ENCODE measurements at regions not wholly inside any gene's neighbourhood (a gene's known extent, or its start where the extent isn't known, plus 50 kb on each side); places are given as distances from the start of the nearest gene placed in this dataset.

GRCh38 chr14:65866886-65867285 is 454.4 kb downstream of the FUT8 start:
- H4K20me1 ChIP-seq (replicated peaks; ENCODE audit: insufficient read depth): no peaks in the 10 kb centered on the region
- H3K4me1 ChIP-seq (ENCODE audit: insufficient read depth): no peaks in the 10 kb centered on the region
- TF ChIP-seq EZH2phosphoT487 (IDR thresholded peaks at IDR 0.05; ENCODE audit: unreplicated experiment): no peak
- TF ChIP-seq ZNF462 (CRISPR knock-in tag; IDR thresholded peaks at IDR 0.05): no peak
- TF ChIP-seq CREB1 (CRISPR knock-in tag; IDR thresholded peaks at IDR 0.05; ENCODE audit: low read depth): no peak
- TF ChIP-seq EZH2 (IDR thresholded peaks at IDR 0.05; ENCODE audit: low read depth, unreplicated experiment): no peak
- no peak for TF ChIP-seq JUNB (IDR thresholded peaks at IDR 0.05; ENCODE audit: unreplicated experiment)
- no peak for TF ChIP-seq NANOG (IDR thresholded peaks at IDR 0.05; ENCODE audit: borderline replicate concordance)
- TF ChIP-seq POLR2AphosphoS5 (IDR thresholded peaks at IDR 0.05; ENCODE audit: low read depth): no peak
- TF ChIP-seq, protein P1, sequence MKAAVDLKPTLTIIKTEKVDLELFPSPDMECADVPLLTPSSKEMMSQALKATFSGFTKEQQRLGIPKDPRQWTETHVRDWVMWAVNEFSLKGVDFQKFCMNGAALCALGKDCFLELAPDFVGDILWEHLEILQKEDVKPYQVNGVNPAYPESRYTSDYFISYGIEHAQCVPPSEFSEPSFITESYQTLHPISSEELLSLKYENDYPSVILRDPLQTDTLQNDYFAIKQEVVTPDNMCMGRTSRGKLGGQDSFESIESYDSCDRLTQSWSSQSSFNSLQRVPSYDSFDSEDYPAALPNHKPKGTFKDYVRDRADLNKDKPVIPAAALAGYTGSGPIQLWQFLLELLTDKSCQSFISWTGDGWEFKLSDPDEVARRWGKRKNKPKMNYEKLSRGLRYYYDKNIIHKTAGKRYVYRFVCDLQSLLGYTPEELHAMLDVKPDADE (IDR thresholded peaks at IDR 0.05): no peak
- no peak for TF ChIP-seq ZNF331 (CRISPR knock-in tag; IDR thresholded peaks at IDR 0.05; ENCODE audit: low read depth)
- TF ChIP-seq REST (IDR thresholded peaks at IDR 0.05; ENCODE audit: unreplicated experiment): no peak
- no peak for TF ChIP-seq STAT1 (IDR thresholded peaks at IDR 0.05; ENCODE audit: unreplicated experiment)
- no peak for TF ChIP-seq ZNF114 (CRISPR knock-in tag; IDR thresholded peaks at IDR 0.05)
- TF ChIP-seq, protein P2, sequence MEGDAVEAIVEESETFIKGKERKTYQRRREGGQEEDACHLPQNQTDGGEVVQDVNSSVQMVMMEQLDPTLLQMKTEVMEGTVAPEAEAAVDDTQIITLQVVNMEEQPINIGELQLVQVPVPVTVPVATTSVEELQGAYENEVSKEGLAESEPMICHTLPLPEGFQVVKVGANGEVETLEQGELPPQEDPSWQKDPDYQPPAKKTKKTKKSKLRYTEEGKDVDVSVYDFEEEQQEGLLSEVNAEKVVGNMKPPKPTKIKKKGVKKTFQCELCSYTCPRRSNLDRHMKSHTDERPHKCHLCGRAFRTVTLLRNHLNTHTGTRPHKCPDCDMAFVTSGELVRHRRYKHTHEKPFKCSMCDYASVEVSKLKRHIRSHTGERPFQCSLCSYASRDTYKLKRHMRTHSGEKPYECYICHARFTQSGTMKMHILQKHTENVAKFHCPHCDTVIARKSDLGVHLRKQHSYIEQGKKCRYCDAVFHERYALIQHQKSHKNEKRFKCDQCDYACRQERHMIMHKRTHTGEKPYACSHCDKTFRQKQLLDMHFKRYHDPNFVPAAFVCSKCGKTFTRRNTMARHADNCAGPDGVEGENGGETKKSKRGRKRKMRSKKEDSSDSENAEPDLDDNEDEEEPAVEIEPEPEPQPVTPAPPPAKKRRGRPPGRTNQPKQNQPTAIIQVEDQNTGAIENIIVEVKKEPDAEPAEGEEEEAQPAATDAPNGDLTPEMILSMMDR (conservative IDR thresholded peaks at IDR 0.05; ENCODE audit: low read depth in 2 of 2): no peak
- H3K27ac ChIP-seq (ENCODE audit: low read depth): no peak overlapping the region
- H3K36me3 ChIP-seq (ENCODE audit: insufficient read depth): no peaks in the 10 kb centered on the region
- Mint-ChIP-seq H3K27me3 (ENCODE audit: insufficient read depth, low read depth, poor library complexity) (no peaks in the 10 kb centered on the region), H3K9me3 (peaks cover 1% of the 10 kb centered on the region; the same call in 2 of the 3 replicates), H3K4me1 (no peaks in the 10 kb centered on the region; the same call in 2 of the 3 replicates), H3K36me3 (ENCODE audit: low read depth) (peaks cover 2% of the 10 kb centered on the region; the same call in 1 of the 3 replicates), H3K4me3 (no peak overlapping the region), H3K27ac (no peak overlapping the region)
- H3K4me2 ChIP-seq: no peak overlapping the region
- no peaks in the 10 kb centered on the region for H3F3A ChIP-seq (replicated peaks; ENCODE audit: low read depth)
- DNase-seq (ENCODE audit: low spot score) (no peak), ATAC-seq (no peak)
- H3K79me2 ChIP-seq (replicated peaks; ENCODE audit: insufficient read depth): no peaks in the 10 kb centered on the region
- H3K4me3 ChIP-seq: no peak overlapping the region
- H3K9me2 ChIP-seq (ENCODE audit: insufficient read depth): peaks cover 12% of the 10 kb centered on the region; the same call in 1 of the 2 replicates
- H3K27me3 ChIP-seq (ENCODE audit: insufficient read depth): no peaks in the 10 kb centered on the region
- H2AFZ ChIP-seq: no peak overlapping the region
